Fibroblast of gingiva (primary cell): ENCODE measurements at regions not wholly inside any gene's neighbourhood (a gene's known extent, or its start where the extent isn't known, plus 50 kb on each side); places are given as distances from the start of the nearest gene placed in this dataset.
"Not testable (repeated sequence)": the region's sequence is repeated elsewhere in the genome, so short reads cannot be mapped to it uniquely, and the experiment has no call there.

Experiments used
- DNase-seq: peaks from one replicate; pipeline ENCODE4 v3.0.0-alpha.2; 2011; ENCODE audit warnings: low read depth

DNA sequence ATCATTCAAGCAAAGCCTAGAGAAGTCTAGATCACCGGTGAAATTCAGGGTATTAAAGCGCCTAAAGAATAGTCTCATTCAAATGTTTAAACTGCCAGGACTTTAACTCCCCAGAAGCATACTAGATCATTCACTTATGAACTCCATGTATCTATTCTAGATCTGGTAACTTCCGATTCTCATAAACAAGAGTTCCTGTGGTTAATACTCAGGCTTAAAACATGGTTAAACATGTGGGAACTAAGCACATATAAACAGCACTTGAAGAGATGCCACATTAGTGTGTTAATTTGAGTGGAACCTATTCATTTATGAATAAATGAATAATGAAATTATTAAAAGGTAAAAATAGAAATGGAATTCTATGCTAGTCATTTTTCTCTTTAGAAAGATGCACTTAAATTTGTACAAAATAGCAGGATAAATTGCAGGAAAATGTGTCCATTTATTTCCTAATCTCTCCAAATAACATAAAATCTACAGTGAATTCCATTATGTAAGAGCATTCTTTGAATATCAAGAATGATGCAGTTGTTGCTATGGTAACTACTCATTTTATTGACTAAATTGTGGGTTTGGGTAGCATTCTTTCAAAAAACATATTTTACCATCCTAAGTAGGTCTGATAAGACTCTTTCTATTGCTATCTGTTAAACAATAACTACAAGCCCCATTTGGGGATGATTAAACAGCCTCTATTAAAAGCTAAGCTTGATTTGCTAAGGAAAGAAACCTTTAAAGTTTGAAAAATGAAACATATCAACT is 147.6 kb upstream of the TMEM168 start:
- DNase-seq, result peak; percentile 36

DNA sequence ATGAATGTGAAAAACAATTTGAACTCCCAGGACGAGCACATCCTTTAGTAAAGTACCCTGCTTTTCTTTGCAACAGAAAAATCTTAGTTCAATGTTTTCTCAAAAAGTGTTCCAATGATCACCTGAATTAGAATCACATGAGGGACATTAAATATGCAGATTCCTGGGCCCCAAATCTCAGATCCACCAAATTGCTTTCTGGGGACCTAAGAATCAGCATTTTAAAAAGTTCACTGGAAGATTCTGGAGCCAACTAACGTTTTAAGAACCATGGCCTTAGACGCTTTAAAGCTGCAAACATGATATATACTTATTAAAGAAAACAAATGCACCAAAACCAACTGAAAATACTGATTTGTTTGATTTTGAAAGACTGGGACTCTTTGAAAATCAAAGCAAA is 143.4 kb upstream of the TMEM168 start:
- DNase-seq, result no peak

DNA sequence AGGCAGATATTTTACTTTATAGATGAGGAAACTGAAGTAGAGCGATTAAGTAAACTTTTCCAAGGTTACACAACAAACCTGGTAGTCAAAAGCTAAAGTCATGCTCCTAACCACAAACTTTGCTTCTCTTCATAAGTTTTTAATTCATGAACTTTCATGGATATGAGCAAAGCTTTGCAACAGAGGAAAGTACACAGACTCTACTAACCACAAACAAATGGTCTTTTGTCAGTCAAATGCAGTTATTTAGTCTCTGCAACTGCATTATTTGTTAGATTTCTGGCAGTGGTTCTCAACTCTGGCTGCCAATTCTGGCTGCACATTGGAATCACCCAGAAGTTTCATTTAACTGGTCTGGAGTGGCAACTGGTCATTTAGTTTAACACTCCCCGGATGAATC is 140.6 kb upstream of the TMEM168 start:
- DNase-seq, result peak; percentile 87

GRCh38 chr7:112929421-112929820 is 139.2 kb upstream of the TMEM168 start:
- DNase-seq, result no peak

GRCh38 chr7:112926018-112926417 is 135.8 kb upstream of the TMEM168 start:
- DNase-seq, result no peak

DNA sequence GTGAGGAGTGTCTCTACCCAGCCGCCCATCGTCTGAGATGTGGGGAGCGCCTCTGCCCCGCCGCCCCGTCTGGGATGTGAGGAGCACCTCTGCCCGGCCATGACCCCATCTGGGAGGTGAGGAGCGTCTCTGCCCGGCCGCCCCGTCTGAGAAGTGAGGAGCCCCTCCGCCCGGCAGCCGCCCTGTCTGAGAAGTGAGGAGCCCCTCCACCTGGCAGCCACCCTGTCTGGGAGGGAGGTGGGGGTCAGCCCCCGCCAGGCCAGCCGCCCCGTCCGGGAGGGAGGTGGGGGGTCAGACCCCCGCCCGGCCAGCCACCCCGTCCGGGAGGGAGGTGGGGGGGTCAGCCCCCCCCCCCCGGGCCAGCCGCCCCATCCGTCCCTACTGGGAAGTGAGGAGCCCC is 132.4 kb upstream of the TMEM168 start:
- not testable (repeated sequence) for DNase-seq

GRCh38 chr7:112916431-112916830 is 126.2 kb upstream of the TMEM168 start:
- not testable (repeated sequence) for DNase-seq

GRCh38 chr7:112908086-112908485 is 117.9 kb upstream of the TMEM168 start:
- DNase-seq, result no peak

DNA sequence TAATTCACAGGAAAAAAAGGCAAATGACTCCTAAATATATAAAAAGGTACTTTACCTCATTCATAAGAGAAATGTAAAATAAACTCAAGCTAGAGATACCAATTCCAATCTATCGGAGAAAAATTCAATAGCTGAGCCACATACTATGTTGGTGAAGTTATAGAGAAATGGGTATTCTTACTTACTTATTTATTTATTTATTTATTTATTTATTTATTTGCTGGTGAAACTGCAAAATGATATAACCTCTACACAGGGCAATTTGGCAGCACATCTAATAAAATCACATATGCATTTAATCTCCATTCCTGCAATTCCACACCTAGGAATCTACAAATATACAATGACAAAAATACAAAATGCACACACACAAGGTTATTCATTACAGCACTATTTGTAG is 117.5 kb upstream of the TMEM168 start:
- no peak for DNase-seq

GRCh38 chr7:112905950-112906349 is 115.8 kb upstream of the TMEM168 start:
- no peak for DNase-seq

DNA sequence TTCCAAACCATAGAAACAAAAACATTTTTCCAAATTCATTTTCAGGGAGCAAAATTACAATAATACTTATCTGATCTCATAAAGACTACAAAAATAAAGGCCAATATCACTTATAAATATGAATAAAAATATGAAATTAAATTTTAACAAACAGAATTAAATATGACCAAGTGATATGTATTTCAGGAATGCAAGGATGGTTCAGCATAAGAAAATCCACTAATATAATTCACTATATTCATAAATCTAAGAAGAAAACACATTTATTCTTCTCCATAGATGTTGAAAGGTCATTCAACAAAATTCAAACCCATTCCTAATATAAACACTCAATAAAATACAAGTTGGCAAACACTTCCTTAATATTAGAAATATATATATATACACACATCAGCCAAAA is 115.2 kb upstream of the TMEM168 start:
- DNase-seq, result no peak

- DNase-seq, result peak; percentile 63
Observed at GRCh38 chr7:112898432-112899290, 108.5 kb upstream of the TMEM168 start.

DNA sequence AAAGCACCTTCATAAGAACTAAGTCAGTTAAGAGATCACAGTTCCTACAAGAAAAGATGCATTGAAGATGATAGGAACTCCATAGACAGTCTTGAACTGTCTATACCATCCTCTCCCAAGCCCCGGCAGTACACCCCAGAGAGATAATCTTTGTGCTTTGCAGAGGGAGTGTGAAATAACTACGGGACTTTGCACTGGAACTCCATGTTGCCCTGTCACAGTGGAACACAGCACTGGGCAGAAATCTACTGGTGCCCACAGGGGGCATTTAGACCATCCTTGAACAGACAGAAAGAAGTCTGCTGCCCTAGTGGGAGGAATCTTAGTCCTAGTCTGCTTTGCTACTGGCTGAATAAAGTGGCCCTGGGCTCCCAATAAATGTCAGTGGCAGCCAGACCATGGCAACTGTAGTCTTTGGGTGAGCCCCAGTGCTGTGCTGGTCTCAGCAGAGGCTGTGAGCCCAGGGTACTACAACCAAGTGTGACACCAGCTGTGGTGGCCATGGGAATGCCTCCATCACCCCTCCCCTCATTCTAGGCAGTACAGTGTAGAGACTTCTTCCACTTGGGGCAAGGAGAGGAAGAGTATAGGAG is 107.7 kb upstream of the TMEM168 start:
- no peak for DNase-seq

GRCh38 chr7:112896026-112896601 is 105.9 kb upstream of the TMEM168 start:
- no peak for DNase-seq

GRCh38 chr7:112892263-112892662 is 102.1 kb upstream of the TMEM168 start:
- peak; percentile 77 for DNase-seq

- DNase-seq, result no peak
Observed at GRCh38 chr7:112891698-112892097, 101.5 kb upstream of the TMEM168 start.

GRCh38 chr7:112889834-112890438 is 99.7 kb upstream of the TMEM168 start:
- DNase-seq, result no peak

DNA sequence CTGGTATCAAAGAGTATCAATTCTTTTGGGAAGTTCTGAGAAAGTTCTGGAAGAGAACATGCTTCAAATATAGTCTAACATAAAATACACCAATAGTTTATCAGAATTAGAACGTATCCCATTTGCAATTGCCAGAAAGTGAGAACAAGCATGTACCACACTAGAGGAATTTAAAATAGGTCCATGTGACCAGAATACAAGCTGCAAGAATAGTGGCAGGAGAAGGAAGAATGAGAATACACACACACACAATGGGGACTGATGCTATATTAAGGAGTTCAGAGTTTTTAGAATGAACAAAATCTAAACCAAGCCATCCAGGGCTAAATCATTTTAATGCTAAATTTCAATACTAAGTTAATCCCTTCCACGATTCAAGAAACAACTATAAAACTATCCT is 99.1 kb upstream of the TMEM168 start:
- DNase-seq, result no peak

DNA sequence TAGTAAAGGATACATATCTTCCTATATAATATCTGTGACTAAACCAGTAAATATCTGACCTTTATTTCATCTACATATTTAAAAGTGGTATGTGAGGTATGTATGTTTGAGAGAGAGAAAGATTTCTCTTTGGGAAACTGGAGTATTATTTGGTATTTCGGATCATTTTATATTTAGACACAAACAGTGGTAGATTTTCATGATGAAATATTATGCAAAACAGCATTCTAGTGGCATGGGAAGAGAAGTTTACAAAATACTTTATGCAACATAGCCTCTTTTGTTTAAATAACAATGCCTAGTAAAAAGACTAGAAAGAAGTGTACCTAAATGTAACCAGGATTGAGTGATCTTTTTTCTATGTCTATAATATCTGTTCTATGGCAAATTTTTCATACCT is 98.6 kb upstream of the TMEM168 start:
- DNase-seq, result no peak

DNA sequence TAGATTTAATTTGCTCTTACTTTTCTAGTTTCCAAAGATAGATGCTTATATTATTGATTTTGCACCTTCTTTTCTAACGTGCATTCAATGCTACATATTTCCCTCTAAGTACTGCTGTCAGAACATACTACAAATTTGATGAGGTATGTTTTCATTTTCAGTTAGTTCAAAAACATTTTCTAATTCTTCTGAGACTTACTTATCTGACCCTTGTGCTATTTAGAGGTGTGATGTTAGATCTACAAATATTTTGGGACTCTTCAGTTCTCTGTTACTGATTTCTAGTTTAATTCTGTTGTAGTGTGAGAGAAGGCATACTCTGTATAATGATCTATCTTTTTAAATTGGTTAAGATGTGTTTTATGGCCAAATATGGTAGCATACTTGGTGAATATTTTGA is 97.8 kb upstream of the TMEM168 start:
- DNase-seq, result no peak

- no peak for DNase-seq
Observed at GRCh38 chr7:112887337-112887736, 97.1 kb upstream of the TMEM168 start.

DNA sequence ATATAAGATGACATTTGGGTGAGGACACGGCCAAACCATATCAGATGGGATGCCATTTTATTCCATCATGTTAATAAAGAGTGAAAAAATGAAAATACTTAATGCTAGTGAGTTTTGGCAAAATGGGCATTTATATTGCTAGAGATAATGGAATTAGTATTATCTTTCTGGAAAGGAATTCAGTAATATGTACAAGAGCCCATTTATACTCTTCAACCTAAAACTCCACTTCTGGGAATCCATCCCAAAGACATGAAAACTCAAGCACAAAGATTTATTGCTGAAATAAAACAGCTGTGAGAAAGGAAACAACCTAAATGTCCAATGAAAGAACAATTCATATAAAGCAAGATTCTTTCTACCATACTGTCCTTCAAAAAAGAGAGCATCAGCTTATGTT is 96.0 kb upstream of the TMEM168 start:
- DNase-seq, result no peak
